Fibroblast of lung (primary cell): ENCODE measurements at regions not wholly inside any gene's neighbourhood (a gene's known extent, or its start where the extent isn't known, plus 50 kb on each side); places are given as distances from the start of the nearest gene placed in this dataset.

Experiments used
- EZH2 ChIP-seq: IDR thresholded peaks from 2 replicates; pipeline ENCODE4 v1.5.1; 2012; ENCODE audit warnings: low read length, control low read depth, mild to moderate bottlenecking; ENCODE audit errors: missing control alignments
- TF ChIP-seq, protein P1 (sequence below), 2 donors: IDR thresholded peaks in 1 of 2; conservative IDR thresholded peaks in 1 of 2; 1 replicate in 1 of 2; 2 replicates in 1 of 2; pipeline ENCODE4 v1.5.1; 2011 to 2012; ENCODE audit warnings: low read length in 2 of 2, control low read depth in 1 of 2, inconsistent platforms in 1 of 2, low read depth in 1 of 2, mild to moderate bottlenecking in 1 of 2

- TF ChIP-seq, protein P1, sequence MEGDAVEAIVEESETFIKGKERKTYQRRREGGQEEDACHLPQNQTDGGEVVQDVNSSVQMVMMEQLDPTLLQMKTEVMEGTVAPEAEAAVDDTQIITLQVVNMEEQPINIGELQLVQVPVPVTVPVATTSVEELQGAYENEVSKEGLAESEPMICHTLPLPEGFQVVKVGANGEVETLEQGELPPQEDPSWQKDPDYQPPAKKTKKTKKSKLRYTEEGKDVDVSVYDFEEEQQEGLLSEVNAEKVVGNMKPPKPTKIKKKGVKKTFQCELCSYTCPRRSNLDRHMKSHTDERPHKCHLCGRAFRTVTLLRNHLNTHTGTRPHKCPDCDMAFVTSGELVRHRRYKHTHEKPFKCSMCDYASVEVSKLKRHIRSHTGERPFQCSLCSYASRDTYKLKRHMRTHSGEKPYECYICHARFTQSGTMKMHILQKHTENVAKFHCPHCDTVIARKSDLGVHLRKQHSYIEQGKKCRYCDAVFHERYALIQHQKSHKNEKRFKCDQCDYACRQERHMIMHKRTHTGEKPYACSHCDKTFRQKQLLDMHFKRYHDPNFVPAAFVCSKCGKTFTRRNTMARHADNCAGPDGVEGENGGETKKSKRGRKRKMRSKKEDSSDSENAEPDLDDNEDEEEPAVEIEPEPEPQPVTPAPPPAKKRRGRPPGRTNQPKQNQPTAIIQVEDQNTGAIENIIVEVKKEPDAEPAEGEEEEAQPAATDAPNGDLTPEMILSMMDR (conservative IDR thresholded peaks at IDR 0.05 in 1 of 2, IDR thresholded peaks at IDR 0.05 in 1 of 2; ENCODE audit: low read depth in 1 of 2, low read length in 2 of 2) = no peak
- TF ChIP-seq EZH2 = no peak
Observed at GRCh38 chr6:148021165-148021564, 321.5 kb upstream of the SASH1 start.
